A673 (cell line): ENCODE measurements at regions not wholly inside any gene's neighbourhood (a gene's known extent, or its start where the extent isn't known, plus 50 kb on each side); places are given as distances from the start of the nearest gene placed in this dataset.

Experiments used
- EZH2 ChIP-seq: fragments of 200-600 bp; sonication (generic); IDR thresholded peaks from 2 replicates; pipeline ENCODE4 v1.6.1; 2017; ENCODE audit warnings: borderline replicate concordance, low read depth, mild to moderate bottlenecking, mixed read lengths, antibody characterized with exemption, low read length; ENCODE audit not compliant: poor library complexity, severe bottlenecking
- TF ChIP-seq, protein P1 (sequence below): fragments of 300-800, 200-600 bp; sonication (generic); conservative IDR thresholded peaks from 2 replicates; pipeline ENCODE4 v1.5.1; 2017; ENCODE audit warnings: low read depth, mild to moderate bottlenecking, antibody characterized with exemption, low read length, moderate library complexity, mixed read lengths

DNA sequence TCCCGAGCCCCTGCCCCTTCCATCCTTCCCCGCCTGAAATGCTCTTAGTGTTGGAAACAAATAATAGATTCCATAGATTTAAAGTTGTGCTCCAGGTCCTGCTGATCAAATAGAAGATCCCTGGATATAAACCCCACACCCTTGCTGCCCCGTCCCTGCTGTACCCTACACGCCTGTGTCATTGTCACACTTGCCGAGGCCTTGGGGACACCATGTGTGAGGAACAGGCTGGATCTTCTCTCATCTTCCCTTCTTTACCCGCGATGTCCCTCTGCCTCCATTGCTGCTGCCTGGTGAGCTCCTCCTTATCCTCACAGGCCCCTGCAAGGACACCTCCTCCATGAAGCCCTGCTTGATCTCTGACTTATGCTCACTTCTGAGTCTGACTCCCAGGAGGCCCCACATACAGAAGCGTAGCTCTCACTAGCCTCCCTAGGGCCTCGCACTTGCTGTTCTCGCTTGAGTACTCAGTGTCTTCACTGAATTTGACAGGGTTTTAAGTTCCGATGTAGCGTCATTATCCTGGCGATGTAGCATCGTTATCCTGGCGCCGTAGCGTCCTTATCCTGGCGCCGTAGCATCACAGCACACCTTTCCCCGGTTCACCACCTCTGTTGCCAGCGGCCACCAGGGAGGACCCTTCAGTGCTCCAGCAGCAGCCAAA, 221.9 kb downstream of the NDUFA10 start:
- TF ChIP-seq, protein P1, sequence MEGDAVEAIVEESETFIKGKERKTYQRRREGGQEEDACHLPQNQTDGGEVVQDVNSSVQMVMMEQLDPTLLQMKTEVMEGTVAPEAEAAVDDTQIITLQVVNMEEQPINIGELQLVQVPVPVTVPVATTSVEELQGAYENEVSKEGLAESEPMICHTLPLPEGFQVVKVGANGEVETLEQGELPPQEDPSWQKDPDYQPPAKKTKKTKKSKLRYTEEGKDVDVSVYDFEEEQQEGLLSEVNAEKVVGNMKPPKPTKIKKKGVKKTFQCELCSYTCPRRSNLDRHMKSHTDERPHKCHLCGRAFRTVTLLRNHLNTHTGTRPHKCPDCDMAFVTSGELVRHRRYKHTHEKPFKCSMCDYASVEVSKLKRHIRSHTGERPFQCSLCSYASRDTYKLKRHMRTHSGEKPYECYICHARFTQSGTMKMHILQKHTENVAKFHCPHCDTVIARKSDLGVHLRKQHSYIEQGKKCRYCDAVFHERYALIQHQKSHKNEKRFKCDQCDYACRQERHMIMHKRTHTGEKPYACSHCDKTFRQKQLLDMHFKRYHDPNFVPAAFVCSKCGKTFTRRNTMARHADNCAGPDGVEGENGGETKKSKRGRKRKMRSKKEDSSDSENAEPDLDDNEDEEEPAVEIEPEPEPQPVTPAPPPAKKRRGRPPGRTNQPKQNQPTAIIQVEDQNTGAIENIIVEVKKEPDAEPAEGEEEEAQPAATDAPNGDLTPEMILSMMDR, result no peak
- TF ChIP-seq EZH2, result no peak
